Posterior vena cava (tissue), 2 donors: ENCODE measurements at regions not wholly inside any gene's neighbourhood (a gene's known extent, or its start where the extent isn't known, plus 50 kb on each side); places are given as distances from the start of the nearest gene placed in this dataset.
"Not testable (repeated sequence)": the region's sequence is repeated elsewhere in the genome, so short reads cannot be mapped to it uniquely, and the experiment has no call there.

Experiments
- DNase-seq: peaks from one replicate; pipeline ENCODE4 v3.0.0-alpha.2; 2020; ENCODE audit warnings: low spot score
- intact Hi-C, 2 donors: fragments of 100-400 bp; cut with DNase I; formaldehyde crosslinking; loops; one replicate each; pipeline versions ENCODE4 v1.14.1 to v1.14.2; 2022 to 2023
- donor health status: DM: yes; HTN: yes; CAD: no.
- donor health status: DM: yes; HTN: yes; CAD: no.

DNA sequence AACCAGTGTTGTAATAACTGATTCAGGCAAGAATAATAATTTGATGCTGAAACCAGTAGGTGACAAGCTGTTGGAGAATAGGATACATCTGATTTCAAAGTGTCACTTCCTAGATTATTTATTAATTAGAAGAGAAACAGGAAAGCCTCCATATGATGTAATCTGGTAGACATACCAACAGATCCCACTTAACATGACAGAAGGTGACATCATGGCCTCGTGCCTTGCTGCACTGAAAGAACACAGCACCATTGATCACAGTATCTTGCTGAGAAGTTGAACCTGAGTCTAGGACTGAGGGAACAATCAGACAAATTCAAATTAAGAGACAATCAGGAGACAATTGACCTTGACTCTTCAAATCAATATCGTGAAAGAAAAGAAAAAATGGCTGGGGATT, 131.6 kb upstream of the DLGAP1 start:
- DNase-seq: no peak
- intact Hi-C loops: loop anchor here in 1 of 2 donors (2.0 kb wide), 1 partner anchor 26 kb away; no protein-coding TSS in a partner anchor

DNA sequence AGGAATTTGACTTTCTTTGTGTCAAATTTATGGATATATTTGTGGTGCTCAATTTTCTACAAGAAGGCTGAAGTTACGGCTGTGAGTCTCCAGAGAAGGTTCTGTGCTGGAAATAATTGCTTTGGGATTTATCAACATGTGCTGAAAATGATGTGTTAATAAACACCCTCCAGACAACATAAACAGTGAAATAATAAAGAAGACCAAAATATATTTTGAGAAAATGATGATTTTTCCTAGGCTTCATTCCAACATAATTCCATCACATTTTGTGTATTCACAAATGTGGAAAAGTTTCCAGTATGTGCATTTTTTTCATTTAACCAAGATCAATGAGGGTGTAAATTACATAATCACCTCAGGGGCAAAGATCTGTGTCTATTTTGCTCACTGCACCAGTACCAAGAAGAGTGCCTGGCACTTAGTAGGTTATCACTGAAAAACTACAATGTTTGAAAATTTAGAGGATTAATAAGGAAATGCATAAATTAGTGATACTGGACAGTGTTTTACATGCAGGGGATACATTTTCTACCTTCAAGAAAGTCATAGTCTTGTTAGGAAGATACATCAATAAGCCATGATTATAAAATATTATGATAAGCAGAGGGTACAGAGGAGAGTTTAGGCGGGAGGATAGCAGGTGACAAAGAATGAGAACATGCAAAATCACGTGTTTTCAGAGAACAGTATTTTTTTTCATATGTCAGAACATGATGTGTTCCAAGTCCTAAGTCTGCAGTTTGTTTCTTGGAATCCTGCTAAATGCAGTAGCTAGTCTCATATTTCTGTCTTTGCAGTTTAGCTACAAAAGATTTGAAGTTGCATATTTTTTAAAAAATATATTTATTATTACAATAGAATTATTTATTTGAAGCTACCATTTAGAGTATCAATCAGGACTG, 127.6 kb upstream of the DLGAP1 start:
- intact Hi-C loops: no loop called here
- DNase-seq: no peak

DNA sequence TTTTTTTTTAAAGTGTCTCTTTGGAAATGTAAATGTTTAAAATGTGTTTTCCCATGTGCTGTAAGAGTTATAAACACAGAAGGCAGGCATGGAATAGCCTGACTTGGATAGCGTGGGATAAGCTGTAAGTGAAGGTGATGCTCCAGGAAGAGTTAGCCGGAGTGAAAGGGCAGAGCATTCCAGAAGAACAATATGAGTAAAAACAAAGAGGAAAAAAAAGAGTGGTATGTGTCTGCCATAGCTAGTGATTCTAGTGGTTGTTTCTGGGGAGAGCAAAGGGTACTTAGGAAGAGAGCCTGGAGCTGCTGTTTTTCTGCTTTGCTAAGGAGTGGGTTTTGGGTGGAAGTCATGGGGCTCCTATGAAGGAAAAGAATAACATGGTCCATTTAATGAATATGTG, 126.9 kb upstream of the DLGAP1 start:
- no peak for DNase-seq
- intact Hi-C loops: no loop called here

DNA sequence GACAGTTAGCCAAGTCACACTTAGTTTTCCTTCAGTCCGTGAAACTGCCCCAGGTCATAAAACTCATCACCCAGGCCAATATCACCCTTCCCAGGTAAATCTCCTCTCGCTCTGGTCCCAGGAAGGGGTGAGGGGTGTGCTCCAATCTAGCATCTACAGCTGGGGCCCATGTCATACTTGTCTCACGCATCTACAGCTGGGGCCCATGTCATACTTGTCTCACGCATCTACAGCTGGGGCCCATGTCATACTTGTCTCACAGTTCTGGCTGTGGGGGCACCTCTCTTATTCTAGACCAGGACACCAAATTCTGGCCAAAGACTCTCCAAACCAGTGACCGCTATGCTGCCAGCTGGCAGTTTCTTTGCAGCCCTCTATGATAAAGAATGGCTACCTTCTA, 123.3 kb upstream of the DLGAP1 start:
- intact Hi-C loops: no loop called here
- DNase-seq: no peak

DNA sequence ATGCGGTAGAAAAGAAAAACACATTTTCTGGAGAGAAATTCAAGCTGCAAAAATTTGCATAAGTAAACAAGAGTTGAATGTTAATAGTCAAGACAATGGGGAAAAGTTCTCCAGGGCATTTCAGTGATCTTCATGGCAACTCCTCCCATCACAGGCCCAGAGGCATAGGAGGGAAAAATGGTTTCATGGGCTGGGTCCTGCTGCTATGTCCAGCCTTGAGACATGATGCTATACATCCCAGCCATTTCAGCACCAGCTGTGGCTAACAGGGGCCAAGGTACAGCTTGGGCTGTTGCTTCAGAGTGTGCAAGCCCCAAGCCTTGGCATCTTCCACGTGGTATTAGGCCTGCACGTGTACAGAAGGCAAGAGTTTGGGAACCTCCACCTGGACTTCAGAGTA, 118.6 kb upstream of the DLGAP1 start:
- no peak for DNase-seq
- intact Hi-C loops: no loop called here

DNA sequence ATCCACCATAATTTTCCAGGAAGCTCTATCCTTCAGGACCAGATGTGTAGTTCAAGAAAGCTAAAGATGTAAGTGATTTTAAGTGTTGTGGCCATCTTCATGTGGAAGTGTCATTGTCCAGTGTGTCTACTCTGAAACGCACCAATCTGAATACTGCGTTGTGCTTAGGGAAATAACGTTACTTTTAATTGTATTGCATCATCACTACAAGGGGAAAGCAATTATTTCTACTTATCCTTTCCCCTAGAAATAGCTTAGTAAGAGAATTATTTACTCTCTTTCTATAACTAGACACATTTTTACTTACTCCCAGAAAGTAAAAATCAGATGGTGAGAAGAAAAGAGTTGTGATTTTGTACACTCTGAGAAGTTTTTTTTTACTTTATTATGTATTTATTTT, 102.4 kb upstream of the DLGAP1 start:
- intact Hi-C loops: no loop called here

DNA sequence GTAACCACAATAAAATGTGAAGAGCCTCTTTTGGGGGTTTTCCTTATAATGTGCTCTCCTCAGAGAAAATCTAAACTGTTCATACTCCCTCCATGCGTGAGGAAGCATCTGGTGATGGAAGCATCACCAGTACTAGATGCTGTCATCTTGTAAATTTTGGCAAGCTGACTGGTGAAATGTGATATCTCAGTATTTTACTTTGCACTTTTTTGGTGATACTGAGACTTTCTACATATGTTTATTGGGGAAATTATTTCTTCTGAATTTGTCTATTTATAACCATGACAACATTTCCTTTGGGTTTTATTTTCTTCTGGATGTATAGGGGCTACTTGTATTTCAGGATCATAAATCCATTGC, 95.9 kb upstream of the DLGAP1 start:
- DNase-seq: no peak
- intact Hi-C loops: no loop called here

More for the DNA sequence above, 102.4 kb upstream of the DLGAP1 start:
- no peak for DNase-seq

DNA sequence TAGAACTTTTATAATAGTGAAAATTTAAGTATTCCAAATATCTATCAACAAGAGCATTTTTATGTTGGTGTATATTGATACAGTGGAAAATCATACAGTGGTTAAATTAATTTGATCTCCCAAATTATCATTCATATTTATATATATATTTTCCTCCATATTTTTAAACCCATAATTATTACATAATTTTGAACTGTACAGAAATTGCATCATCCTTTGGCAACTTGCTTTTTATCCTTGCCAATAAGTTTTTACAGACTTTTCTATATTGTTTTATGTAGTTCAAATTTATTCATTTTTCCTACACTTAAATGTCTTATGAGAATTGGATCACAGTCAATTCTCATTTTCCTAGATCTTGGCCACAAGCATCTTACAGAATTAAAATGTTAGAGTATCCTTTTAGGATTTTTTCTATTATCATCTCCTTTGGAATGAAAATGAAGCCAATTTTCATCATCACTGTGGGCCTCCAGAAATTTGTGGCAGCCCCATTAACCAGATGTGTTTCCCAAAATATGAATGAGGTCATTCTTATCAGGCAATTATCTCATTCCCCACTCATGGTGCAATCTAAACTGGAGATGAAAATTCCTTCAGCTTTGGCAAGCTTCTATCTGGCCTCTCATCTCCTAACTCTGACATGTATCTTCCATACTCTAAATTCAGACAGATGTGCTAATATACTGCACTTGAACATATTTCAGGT, 94.2 kb upstream of the DLGAP1 start:
- no peak for DNase-seq
- intact Hi-C loops: no loop called here

DNA sequence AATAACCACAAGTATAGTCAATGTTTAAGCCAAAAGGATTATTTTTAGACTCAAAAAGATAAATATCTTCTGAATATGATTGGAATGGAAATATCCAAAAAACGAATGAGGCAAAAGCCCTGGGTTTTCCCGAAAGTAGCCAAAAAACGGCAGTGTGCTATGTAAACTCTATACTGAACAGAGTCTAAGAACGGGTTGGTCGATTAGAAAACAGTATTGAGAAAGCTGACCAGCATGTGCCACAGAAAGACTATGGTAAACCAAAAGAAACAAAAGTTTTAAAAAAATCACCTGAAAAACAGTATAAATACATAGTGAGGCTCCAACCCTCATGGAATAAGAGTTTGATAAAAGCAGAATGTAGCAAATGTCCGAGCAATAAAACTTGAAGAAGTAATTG, 92.0 kb upstream of the DLGAP1 start:
- intact Hi-C loops: no loop called here

DNA sequence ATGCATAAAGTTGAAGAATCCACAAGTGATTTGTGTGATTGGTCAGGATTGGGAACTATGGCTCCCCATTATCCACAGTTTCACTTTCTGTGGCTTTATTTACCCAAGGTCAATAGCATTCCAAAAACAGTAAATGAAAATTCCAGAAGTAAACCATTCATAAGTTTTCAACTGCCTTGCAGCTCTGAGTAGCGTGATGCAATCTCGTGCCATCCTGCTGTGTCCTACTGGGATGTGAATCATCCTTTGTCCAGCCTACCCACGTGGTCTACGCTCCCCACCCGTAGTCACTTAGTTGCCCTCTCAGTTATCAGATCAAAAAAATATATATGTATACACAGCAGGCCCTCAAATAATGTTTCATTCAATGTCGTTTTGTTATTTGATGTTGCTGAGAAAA, 89.0 kb upstream of the DLGAP1 start:
- intact Hi-C loops: no loop called here
- DNase-seq: no peak

More for the DNA sequence above, 92.0 kb upstream of the DLGAP1 start:
- no peak for DNase-seq

DNA sequence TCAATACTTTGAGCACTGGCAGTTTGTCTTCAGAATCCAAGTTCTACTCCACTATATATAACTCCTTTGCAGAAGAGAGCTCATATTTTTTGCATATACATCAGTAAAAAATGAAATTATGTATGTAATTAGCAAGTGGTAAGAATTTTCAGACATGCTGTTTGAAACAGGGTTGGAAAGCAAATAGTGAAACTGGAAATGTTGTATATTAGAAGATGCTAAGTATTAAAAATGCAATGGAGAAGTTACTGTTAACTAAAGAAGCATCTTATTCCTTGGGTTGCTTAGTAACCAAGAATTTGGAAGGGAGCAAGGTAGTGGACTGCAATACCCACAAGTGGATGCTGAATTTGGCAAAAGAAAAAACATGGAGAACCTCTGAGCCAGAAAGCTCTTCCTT, 88.6 kb upstream of the DLGAP1 start:
- no peak for DNase-seq
- intact Hi-C loops: no loop called here

DNA sequence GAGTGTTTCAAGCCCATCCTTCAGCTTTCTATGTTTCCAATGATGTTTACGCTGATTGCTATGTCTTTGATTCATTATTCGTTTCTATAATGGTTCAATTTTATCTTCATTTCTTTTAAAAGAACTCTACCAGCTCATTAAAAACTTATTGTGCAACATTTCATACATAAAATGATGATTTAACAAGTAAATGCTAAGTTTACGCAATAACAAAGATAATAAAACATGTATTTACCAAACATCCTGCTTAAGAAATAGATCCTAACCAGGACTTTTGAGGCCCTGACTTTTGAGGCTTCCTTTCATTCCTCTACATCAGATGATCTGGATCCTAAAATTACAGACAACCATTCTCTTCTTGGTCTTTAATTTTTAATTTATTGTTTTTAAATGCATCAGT, 86.5 kb upstream of the DLGAP1 start:
- intact Hi-C loops: no loop called here
- DNase-seq: no peak

DNA sequence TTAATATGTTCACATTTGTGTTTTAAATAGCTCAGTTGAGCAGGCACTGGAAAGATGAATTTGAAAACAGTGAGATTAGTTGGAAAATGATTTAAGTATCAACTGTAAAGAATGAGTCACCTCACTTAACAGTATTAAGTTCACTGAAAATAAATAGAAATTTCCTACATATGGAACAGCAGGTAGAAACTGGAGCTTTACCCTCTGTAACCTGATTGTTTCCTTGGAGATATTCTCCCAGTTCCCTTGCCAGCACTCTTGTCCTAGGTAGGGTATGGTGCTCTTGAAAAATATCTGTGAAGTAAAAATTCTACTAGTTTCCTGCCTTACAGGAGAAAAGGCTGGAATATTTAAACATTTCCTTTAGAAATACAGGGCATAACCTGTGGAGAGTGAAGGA, 81.3 kb upstream of the DLGAP1 start:
- intact Hi-C loops: no loop called here
- DNase-seq: no peak

DNA sequence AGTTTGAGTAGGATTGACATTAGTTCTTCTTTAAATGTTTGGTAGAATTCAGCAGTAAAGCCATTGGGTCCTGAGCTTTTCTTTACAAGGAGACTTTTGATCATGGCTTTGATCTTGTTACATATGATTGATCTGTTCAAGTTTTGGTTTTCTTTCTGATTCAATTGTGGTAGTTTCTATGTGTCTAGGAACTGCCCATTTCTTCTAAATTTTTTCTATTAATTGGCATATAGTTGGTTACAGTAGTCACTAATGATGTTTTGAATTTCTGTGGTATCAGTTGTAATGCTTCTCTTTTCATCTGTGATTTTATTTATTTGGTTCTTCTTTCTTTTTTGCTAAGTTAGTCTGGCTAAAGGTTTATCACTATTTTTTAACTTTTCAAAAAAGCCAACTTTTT, 73.3 kb upstream of the DLGAP1 start:
- no peak for DNase-seq
- intact Hi-C loops: no loop called here

DNA sequence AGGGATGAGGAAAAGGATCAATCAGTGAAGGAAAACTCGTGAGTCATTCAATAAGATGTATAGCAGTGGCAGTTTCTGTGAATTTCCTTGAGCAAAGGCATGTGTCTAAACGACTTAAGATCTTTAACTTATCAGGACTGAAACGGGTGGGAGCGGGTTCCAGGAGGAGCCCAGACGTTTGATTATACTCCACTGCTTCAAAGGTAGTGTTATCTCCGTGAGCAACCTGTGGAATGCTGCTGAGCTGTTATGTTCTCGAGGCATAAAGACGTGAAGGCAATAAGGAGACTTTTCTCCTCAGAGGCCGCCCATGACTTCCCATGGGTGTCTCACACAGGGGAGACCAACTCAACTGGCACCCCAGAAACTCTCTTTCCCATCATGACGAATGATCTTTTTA, 72.7 kb upstream of the DLGAP1 start:
- DNase-seq, intact Hi-C loops: not testable (repeated sequence)

DNA sequence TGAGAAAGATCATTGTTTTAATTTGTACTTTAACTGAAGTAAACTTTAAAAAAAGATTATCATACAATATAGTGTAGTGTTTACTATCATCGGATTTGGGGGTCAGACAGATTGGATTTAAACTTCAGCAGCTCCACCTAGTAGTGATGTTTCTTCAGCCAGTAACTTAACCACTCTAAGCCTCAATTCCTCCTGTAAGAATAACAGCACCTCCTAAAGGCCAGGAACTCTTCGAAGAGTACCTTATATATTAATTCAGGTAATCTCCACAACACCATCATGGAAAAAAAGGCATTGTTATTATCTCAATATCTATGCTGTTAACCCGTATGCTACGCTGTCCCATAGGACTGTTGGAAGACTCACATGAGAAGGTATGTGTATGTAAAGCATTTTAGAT, 69.0 kb upstream of the DLGAP1 start:
- DNase-seq: no peak
- intact Hi-C loops: no loop called here

DNA sequence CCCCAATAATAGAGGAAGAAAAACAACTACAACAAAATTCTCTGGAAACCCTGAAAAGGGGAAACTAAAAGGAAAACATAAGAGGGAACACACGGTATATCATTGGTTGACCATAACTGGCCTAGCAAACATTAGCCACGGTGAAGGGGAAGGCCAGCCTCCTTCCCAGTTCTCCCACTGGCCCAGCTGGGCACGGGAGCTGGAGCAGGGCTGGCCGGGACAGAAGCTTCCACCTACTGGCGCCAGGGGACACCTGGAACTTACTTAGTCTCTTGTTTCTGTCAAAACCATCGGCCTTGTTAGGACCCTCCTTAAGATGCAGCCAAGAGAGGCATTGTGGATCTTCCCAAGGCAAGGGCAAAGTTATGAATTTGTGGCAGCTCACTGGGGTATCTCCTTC, 56.1 kb upstream of the DLGAP1 start:
- no peak for DNase-seq
- intact Hi-C loops: no loop called here

DNA sequence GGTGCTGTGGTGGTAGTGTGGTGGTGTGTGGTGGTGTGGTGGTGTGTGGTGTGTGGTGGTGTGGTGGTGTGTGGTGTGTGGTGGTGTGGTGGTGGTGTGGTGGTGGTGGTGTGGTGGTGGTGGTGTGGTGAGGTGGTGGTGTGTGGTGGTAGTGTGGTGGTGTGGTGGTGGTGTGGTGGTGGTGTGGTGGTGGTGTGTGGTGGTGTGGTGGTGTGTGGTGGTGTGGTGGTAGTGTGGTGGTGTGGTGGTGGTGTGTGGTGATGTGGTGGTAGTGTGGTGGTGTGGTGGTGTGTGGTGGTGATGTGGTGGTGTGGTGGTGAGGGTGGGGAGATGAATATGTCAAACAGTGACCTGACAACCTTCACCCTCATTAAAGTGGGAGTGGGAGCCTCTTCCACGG, 55.6 kb upstream of the DLGAP1 start:
- DNase-seq: no peak
- intact Hi-C loops: no loop called here

DNA sequence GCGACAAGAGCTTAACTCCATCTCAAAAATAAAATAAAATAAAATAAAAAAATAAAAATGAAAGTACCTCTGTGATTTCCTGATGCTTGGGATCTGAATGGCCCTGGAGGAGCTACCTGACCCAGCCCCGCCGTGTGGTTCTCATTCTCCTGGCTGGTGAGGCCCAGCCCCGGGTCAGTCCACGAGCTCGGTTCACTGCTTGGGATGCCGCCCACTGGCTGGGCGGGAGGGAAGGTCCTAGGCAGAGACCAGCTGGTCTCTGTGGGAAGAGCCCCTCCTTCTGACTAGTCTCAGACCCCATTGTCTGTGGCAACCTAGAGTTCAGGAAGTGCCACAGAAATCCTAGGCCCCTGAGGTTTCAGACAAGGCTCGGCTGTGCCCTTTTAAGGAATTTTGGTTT, 55.1 kb upstream of the DLGAP1 start:
- DNase-seq: no peak
- intact Hi-C loops: no loop called here
